MCF 10A (cell line): ENCODE measurements at regions not wholly inside any gene's neighbourhood (a gene's known extent, or its start where the extent isn't known, plus 50 kb on each side); places are given as distances from the start of the nearest gene placed in this dataset.

Source experiments
- BruUV-seq: library from RNA; stranded (reverse); fragments of 400-500 nt; replicated peaks from 2 replicates; lab custom pipeline; 2021; lab: Mats Ljungman, UMichigan
- CTCF ChIA-PET: fragments of 300-600 bp; sonication (Branson Sonifier 250); formaldehyde crosslinking; extraction: SDS; loops from one replicate; lab custom pipeline; 2021; ENCODE audit warnings: antibody characterized with exemption, inconsistent platforms; lab: Yijun Ruan, JAX
- POLR2A ChIA-PET: fragments of 300-600, 350-650 bp; sonication (Branson Sonifier 250); formaldehyde crosslinking; extraction: SDS; loops from one replicate; lab custom pipeline; 2020; ENCODE audit warnings: antibody characterized with exemption, inconsistent platforms; lab: Yijun Ruan, JAX
- DNase-seq: peaks from one replicate; pipeline ENCODE4 v3.0.0-alpha.2; 2018; ENCODE audit not compliant: unreplicated experiment
- H3K27ac Mint-ChIP-seq: one replicate; pipeline ENCODE4 v1.8.0; 2022; ENCODE audit warnings: mild to moderate bottlenecking, low read depth, mixed read lengths; ENCODE audit not compliant: unreplicated experiment
- H3K27me3 Mint-ChIP-seq: one replicate; pipeline ENCODE4 v1.8.0; 2022; ENCODE audit warnings: mixed read lengths; ENCODE audit not compliant: insufficient read depth, unreplicated experiment
- H3K36me3 Mint-ChIP-seq: one replicate; pipeline ENCODE4 v1.8.0; 2022; ENCODE audit warnings: mild to moderate bottlenecking, moderate library complexity, mixed read lengths; ENCODE audit not compliant: insufficient read depth, unreplicated experiment
- H3K4me1 Mint-ChIP-seq: one replicate; pipeline ENCODE4 v1.8.0; 2022; ENCODE audit warnings: mixed read lengths; ENCODE audit not compliant: insufficient read depth, unreplicated experiment
- H3K4me3 Mint-ChIP-seq: one replicate; pipeline ENCODE4 v1.8.0; 2022; ENCODE audit warnings: mild to moderate bottlenecking, moderate library complexity, mixed read lengths; ENCODE audit not compliant: unreplicated experiment
- H3K9me3 Mint-ChIP-seq: one replicate; pipeline ENCODE4 v1.8.0; 2022; ENCODE audit warnings: mixed read lengths; ENCODE audit not compliant: unreplicated experiment
- intact Hi-C: fragments of 100-400 bp; cut with micrococcal nuclease; formaldehyde crosslinking; loops from 2 replicates; pipeline ENCODE4 v1.14.1; 2022
- TF ChIP-seq, protein P1 (sequence below): fragments of 200-600 bp; IDR thresholded peaks from one replicate; pipeline ENCODE4 v1.8.0; 2022; ENCODE audit warnings: antibody characterized with exemption, mild to moderate bottlenecking; ENCODE audit not compliant: unreplicated experiment

DNA sequence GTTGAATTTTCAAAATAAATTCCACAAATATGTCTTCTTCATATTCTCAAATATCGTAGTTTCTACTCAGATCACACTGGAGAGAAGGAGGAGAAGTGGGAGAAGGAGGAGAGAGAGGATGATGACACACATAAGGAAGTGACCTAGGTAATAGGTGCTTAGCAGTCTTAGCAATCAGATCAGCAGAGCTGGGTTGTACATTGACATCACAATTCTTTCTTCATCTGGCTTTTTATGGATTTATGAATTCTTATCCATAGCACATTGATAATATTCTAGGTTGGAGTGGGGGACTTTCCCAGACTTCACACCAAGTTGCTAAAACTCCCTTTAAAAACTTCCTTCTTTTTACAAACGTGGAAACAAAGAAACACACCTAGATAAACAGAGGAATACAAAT is 86.9 kb downstream of the FGF9 start:
- no TSS peak for BruUV-seq
- Mint-ChIP-seq H3K36me3 (no peaks in the 10 kb centered on the region), H3K27me3 (no peaks in the 10 kb centered on the region), H3K4me1 (no peaks in the 10 kb centered on the region), H3K4me3 (no peak overlapping the region), H3K9me3 (no peaks in the 10 kb centered on the region), H3K27ac (no peak overlapping the region)
- TF ChIP-seq, protein P1, sequence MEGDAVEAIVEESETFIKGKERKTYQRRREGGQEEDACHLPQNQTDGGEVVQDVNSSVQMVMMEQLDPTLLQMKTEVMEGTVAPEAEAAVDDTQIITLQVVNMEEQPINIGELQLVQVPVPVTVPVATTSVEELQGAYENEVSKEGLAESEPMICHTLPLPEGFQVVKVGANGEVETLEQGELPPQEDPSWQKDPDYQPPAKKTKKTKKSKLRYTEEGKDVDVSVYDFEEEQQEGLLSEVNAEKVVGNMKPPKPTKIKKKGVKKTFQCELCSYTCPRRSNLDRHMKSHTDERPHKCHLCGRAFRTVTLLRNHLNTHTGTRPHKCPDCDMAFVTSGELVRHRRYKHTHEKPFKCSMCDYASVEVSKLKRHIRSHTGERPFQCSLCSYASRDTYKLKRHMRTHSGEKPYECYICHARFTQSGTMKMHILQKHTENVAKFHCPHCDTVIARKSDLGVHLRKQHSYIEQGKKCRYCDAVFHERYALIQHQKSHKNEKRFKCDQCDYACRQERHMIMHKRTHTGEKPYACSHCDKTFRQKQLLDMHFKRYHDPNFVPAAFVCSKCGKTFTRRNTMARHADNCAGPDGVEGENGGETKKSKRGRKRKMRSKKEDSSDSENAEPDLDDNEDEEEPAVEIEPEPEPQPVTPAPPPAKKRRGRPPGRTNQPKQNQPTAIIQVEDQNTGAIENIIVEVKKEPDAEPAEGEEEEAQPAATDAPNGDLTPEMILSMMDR: no peak
- POLR2A ChIA-PET: no interaction called here
- CTCF ChIA-PET: interaction anchor here (0.7 kb wide), 1 partner anchor 19 kb away, joined by 3 read pairs; no protein-coding TSS in a partner anchor
- intact Hi-C loops: no loop called here
- DNase-seq: no peak

DNA sequence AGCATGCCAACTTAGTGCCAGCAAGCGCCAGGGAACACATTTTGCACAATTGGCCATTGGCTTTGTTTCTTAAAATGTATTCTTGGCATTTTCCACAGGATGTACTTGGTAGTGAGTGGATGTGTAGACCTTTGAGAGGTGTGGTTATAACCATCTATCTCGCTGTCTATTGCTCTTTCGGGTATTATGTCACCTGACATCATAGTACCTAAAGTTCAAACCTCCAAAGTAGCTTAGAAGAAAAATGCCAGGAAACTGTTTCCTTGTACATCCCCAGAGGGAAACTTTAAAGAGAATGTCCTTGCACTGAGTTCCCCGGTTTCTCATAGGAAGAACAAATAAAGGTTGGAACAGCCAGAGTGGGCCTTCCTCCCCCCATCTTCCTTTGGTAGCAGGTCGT is 87.6 kb downstream of the FGF9 start:
- intact Hi-C loops: no loop called here
- CTCF ChIA-PET: no interaction called here
- Mint-ChIP-seq H3K27me3 (no peaks in the 10 kb centered on the region), H3K27ac (no peak overlapping the region), H3K4me3 (no peak overlapping the region), H3K9me3 (no peaks in the 10 kb centered on the region), H3K36me3 (no peaks in the 10 kb centered on the region), H3K4me1 (no peaks in the 10 kb centered on the region)
- TF ChIP-seq, protein P1: no peak
- POLR2A ChIA-PET: no interaction called here
- DNase-seq: no peak
- no TSS peak for BruUV-seq

DNA sequence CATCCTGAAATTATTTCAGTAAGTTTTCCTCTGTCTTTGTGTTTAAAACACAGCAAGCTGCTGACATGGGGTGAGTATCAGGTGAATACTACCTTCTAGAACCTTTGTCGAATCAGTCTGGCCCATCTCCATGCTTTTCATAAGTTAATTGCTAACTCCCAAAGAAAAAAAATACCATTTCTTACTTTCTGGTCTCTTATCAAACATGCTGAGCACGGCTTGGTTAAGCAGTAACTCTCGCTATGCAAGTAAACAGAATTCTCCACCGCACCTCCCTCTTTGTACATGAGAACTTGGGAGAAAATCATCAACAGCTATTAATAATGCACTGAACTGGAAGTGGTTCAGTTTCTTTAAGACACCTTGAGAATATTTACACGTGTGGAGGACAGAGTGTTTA is 88.6 kb downstream of the FGF9 start:
- Mint-ChIP-seq H3K4me1 (no peaks in the 10 kb centered on the region), H3K9me3 (no peaks in the 10 kb centered on the region), H3K4me3 (no peak overlapping the region), H3K27me3 (no peaks in the 10 kb centered on the region), H3K36me3 (no peaks in the 10 kb centered on the region), H3K27ac (no peak overlapping the region)
- TF ChIP-seq, protein P1: no peak
- no TSS peak for BruUV-seq
- ChIA-PET POLR2A (no interaction called here), CTCF (no interaction called here)
- no peak for DNase-seq
- intact Hi-C loops: no loop called here

DNA sequence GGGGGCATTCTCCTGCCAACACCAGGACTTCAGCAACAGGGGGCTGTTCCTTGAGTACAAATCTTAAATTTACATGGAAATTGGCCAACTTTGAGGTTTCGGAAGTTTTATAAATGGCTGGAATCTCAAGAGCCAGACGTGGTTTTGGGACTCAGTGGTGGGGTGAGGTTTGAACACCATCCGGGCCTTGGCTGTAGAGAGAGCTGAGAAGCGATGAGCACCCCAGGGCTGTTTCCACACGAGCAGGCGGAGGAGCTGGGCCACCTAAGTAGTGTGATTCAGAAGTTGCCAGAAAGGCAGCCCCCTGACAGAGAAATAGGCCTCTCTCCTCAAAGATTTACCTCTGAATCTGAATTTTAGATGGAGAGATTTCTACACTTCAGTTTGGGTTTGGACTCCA is 89.0 kb downstream of the FGF9 start:
- Mint-ChIP-seq H3K4me3 (no peak overlapping the region), H3K27me3 (no peaks in the 10 kb centered on the region), H3K4me1 (no peaks in the 10 kb centered on the region), H3K9me3 (no peaks in the 10 kb centered on the region), H3K27ac (no peak overlapping the region), H3K36me3 (no peaks in the 10 kb centered on the region)
- no TSS peak for BruUV-seq
- no peak for DNase-seq
- intact Hi-C loops: loop anchor here (10.0 kb wide), 1 partner anchor 125 kb away; no protein-coding TSS in a partner anchor
- TF ChIP-seq, protein P1: no peak
- ChIA-PET POLR2A (no interaction called here), CTCF (no interaction called here)
